ENCODE measurements at regions not wholly inside any gene's neighbourhood (a gene's known extent, or its start where the extent isn't known, plus 50 kb on each side); places are given as distances from the start of the nearest gene placed in this dataset.

- no peaks in the 10 kb centered on the region for H3K27me3 ChIP-seq (ENCODE audit: control insufficient read depth in 4 of 4, insufficient read depth in 4 of 4, low read length in 3 of 4)
- WGBS, result 75% methylated on average over 3 of the region's 3 CpGs
- no peaks in the 10 kb centered on the region for H3K36me3 ChIP-seq (ENCODE audit: control insufficient read depth in 4 of 4, insufficient read depth in 3 of 4, low read depth in 1 of 4, low read length in 3 of 4)
- H3K4me3 ChIP-seq (ENCODE audit: low read depth in 1 of 3, low read length in 3 of 3), result no peak overlapping the region
- H3K4me1 ChIP-seq (ENCODE audit: control insufficient read depth in 4 of 4, insufficient read depth in 4 of 4, low read length in 3 of 4), result peaks cover 0 to 2% (median 0%) of the 10 kb centered on the region in 4 donors
- no peaks in the 10 kb centered on the region for H3K9me3 ChIP-seq (ENCODE audit: control insufficient read depth in 4 of 4, low read length in 3 of 4)
- H3K27ac ChIP-seq (ENCODE audit: low read depth in 1 of 2, low read length in 2 of 2), result no peak overlapping the region
- TF ChIP-seq NR2F2 (IDR thresholded peaks at IDR 0.05), result no peak
- no peak for TF ChIP-seq RAD21 (IDR thresholded peaks at IDR 0.05)
- no peak for TF ChIP-seq JUND (IDR thresholded peaks at IDR 0.05)
- TF ChIP-seq, protein P1, sequence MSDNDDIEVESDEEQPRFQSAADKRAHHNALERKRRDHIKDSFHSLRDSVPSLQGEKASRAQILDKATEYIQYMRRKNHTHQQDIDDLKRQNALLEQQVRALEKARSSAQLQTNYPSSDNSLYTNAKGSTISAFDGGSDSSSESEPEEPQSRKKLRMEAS (IDR thresholded peaks at IDR 0.05), result no peak
- TF ChIP-seq GABPA (IDR thresholded peaks at IDR 0.05 in 1 of 2, conservative IDR thresholded peaks at IDR 0.05 in 1 of 2), result no peak
- no peak for TF ChIP-seq FOXA2 (IDR thresholded peaks at IDR 0.05)
- TF ChIP-seq, protein P2, sequence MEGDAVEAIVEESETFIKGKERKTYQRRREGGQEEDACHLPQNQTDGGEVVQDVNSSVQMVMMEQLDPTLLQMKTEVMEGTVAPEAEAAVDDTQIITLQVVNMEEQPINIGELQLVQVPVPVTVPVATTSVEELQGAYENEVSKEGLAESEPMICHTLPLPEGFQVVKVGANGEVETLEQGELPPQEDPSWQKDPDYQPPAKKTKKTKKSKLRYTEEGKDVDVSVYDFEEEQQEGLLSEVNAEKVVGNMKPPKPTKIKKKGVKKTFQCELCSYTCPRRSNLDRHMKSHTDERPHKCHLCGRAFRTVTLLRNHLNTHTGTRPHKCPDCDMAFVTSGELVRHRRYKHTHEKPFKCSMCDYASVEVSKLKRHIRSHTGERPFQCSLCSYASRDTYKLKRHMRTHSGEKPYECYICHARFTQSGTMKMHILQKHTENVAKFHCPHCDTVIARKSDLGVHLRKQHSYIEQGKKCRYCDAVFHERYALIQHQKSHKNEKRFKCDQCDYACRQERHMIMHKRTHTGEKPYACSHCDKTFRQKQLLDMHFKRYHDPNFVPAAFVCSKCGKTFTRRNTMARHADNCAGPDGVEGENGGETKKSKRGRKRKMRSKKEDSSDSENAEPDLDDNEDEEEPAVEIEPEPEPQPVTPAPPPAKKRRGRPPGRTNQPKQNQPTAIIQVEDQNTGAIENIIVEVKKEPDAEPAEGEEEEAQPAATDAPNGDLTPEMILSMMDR (IDR thresholded peaks at IDR 0.05; ENCODE audit: low read depth, low read length, missing input control), result no peak
- TF ChIP-seq RXRA (IDR thresholded peaks at IDR 0.05), result no peak
- no peak for TF ChIP-seq EGR1 (IDR thresholded peaks at IDR 0.05; ENCODE audit: low read depth in 2 of 2)
- TF ChIP-seq, protein P3, sequence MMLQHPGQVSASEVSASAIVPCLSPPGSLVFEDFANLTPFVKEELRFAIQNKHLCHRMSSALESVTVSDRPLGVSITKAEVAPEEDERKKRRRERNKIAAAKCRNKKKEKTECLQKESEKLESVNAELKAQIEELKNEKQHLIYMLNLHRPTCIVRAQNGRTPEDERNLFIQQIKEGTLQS (IDR thresholded peaks at IDR 0.05), result no peak
- TF ChIP-seq HNF4G (IDR thresholded peaks at IDR 0.05), result no peak
- TF ChIP-seq, protein P4, sequence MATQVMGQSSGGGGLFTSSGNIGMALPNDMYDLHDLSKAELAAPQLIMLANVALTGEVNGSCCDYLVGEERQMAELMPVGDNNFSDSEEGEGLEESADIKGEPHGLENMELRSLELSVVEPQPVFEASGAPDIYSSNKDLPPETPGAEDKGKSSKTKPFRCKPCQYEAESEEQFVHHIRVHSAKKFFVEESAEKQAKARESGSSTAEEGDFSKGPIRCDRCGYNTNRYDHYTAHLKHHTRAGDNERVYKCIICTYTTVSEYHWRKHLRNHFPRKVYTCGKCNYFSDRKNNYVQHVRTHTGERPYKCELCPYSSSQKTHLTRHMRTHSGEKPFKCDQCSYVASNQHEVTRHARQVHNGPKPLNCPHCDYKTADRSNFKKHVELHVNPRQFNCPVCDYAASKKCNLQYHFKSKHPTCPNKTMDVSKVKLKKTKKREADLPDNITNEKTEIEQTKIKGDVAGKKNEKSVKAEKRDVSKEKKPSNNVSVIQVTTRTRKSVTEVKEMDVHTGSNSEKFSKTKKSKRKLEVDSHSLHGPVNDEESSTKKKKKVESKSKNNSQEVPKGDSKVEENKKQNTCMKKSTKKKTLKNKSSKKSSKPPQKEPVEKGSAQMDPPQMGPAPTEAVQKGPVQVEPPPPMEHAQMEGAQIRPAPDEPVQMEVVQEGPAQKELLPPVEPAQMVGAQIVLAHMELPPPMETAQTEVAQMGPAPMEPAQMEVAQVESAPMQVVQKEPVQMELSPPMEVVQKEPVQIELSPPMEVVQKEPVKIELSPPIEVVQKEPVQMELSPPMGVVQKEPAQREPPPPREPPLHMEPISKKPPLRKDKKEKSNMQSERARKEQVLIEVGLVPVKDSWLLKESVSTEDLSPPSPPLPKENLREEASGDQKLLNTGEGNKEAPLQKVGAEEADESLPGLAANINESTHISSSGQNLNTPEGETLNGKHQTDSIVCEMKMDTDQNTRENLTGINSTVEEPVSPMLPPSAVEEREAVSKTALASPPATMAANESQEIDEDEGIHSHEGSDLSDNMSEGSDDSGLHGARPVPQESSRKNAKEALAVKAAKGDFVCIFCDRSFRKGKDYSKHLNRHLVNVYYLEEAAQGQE (IDR thresholded peaks at IDR 0.05), result no peak
- no peak for TF ChIP-seq ZBTB33 (IDR thresholded peaks at IDR 0.05)
- TF ChIP-seq FOXA1 (IDR thresholded peaks at IDR 0.05), result no peak
- TF ChIP-seq HNF4A (conservative IDR thresholded peaks at IDR 0.05), result no peak
- TF ChIP-seq YY1 (IDR thresholded peaks at IDR 0.05), result no peak
- TF ChIP-seq TAF1 (conservative IDR thresholded peaks at IDR 0.05), result no peak
- no peak for TF ChIP-seq SP1 (IDR thresholded peaks at IDR 0.05)
- no peak overlapping the region for H3K9ac ChIP-seq (ENCODE audit: low read depth in 1 of 2, low read length in 2 of 2)
- no peak for DNase-seq (ENCODE audit: low spot score)
Observed at GRCh38 chr16:59385491-59385890, 651.4 kb upstream of the GOT2 start.

Data from liver (tissue), 8 donors.